ENCODE measurements at regions not wholly inside any gene's neighbourhood (a gene's known extent, or its start where the extent isn't known, plus 50 kb on each side); places are given as distances from the start of the nearest gene placed in this dataset.

GRCh38 chr5:164207646-164208045, 702.2 kb downstream of the MAT2B start:
- TF ChIP-seq POLR2AphosphoS5 (IDR thresholded peaks at IDR 0.05; ENCODE audit: insufficient read depth, low read depth, low read length) (no peak), EZH2 (IDR thresholded peaks at IDR 0.05; ENCODE audit: borderline replicate concordance, low read depth, low read length, severe bottlenecking) (no peak)

Measured in endothelial cell of umbilical vein (primary cell).